H1 (cell line): ENCODE measurements at regions not wholly inside any gene's neighbourhood (a gene's known extent, or its start where the extent isn't known, plus 50 kb on each side); places are given as distances from the start of the nearest gene placed in this dataset.

Experiments
- CTCF ChIA-PET: fragments of 300-600 bp; sonication (Branson Sonifier 250); formaldehyde crosslinking; loops from one replicate; lab custom pipeline; 2021; ENCODE audit not compliant: partially characterized antibody; lab: Charles Lee
- POLR2A ChIA-PET: fragments of 300-600 bp; sonication (Branson Sonifier 250); formaldehyde crosslinking; loops from one replicate; lab custom pipeline; 2021; ENCODE audit warnings: inconsistent platforms; ENCODE audit not compliant: partially characterized antibody; lab: Charles Lee
- DNase-seq, 2 experiments: peaks; one replicate each; pipeline versions ENCODE4 v3.0.0 to v3.0.0-alpha.2; 2010 to 2022; ENCODE audit warnings: low spot score in 2 of 2, low read depth in 1 of 2, mixed read lengths in 1 of 2
- FAIRE-seq: peaks from 2 replicates; lab custom pipeline; 2011; peaks lifted over from hg19 to GRCh38; lab: Jason Lieb, UNC
- H2AFZ ChIP-seq: 2 replicates; pipeline ENCODE4 v1.8.1; 2012; ENCODE audit warnings: low read length, inconsistent platforms
- H2AK5ac ChIP-seq: 2 replicates; pipeline ENCODE4 v1.6.1; 2013; ENCODE audit warnings: low read depth, low read length
- H2BK120ac ChIP-seq: replicated peaks from 2 replicates; pipeline ENCODE3; 2013; ENCODE audit warnings: low read depth, low read length, inconsistent platforms
- H2BK12ac ChIP-seq: 2 replicates; pipeline ENCODE4 v1.6.1; 2013; ENCODE audit warnings: low read depth, low read length
- H2BK15ac ChIP-seq: 2 replicates; pipeline ENCODE4 v1.6.1; 2013; ENCODE audit warnings: low read length
- H2BK20ac ChIP-seq: 2 replicates; pipeline ENCODE4 v1.6.1; 2013; ENCODE audit warnings: low read length
- H2BK5ac ChIP-seq: 2 replicates; pipeline ENCODE4 v1.6.1; 2013; ENCODE audit warnings: low read depth, low read length
- H3K14ac ChIP-seq: 2 replicates; pipeline ENCODE4 v1.6.1; 2013; ENCODE audit warnings: inconsistent platforms; ENCODE audit not compliant: insufficient read length
- H3K18ac ChIP-seq: 2 replicates; pipeline ENCODE4 v1.6.1; 2013; ENCODE audit warnings: low read length; ENCODE audit errors: extremely low read depth
- H3K23ac ChIP-seq: 2 replicates; pipeline ENCODE4 v1.6.1; 2013; ENCODE audit warnings: inconsistent platforms; ENCODE audit not compliant: insufficient read length
- H3K23me2 ChIP-seq: 2 replicates; pipeline ENCODE4 v1.6.1; 2013; ENCODE audit warnings: low read depth, low read length
- H3K27ac ChIP-seq: 2 replicates; pipeline ENCODE4 v1.6.1; 2011; ENCODE audit warnings: low read depth, low read length, inconsistent platforms
- H3K27me3 ChIP-seq, 4 experiments: replicated peaks in 1 of 4; 1 replicate in 1 of 4; 2 replicates in 3 of 4; pipeline versions ENCODE4 v1.6.1 to v1.8.1; 2011 to 2013; ENCODE audit warnings: low read length in 3 of 4, mild to moderate bottlenecking in 3 of 4, inconsistent platforms in 2 of 4, mixed read lengths in 2 of 4, moderate library complexity in 1 of 4; ENCODE audit not compliant: control insufficient read depth in 3 of 4, insufficient read depth in 3 of 4; ENCODE audit errors: extremely low read depth in 1 of 4
- H3K36me3 ChIP-seq, 4 experiments: 2 replicates each; pipeline versions ENCODE4 v1.6.1 to v1.8.1; 2011 to 2013; ENCODE audit warnings: mild to moderate bottlenecking in 4 of 4, low read length in 3 of 4, moderate library complexity in 2 of 4, control low read depth in 1 of 4, inconsistent platforms in 1 of 4; ENCODE audit not compliant: insufficient read depth in 4 of 4, control insufficient read depth in 2 of 4
- H3K4ac ChIP-seq: replicated peaks from 2 replicates; pipeline ENCODE3; 2013; ENCODE audit warnings: low read length, low read depth, mixed read lengths, inconsistent platforms; ENCODE audit not compliant: insufficient read length
- H3K4me1 ChIP-seq, 4 experiments: replicated peaks in 1 of 4; 1 replicate in 1 of 4; 2 replicates in 3 of 4; pipeline versions ENCODE4 v1.6.1 to v1.8.1; 2011 to 2013; ENCODE audit warnings: low read length in 3 of 4, inconsistent platforms in 2 of 4, mixed read lengths in 1 of 4; ENCODE audit not compliant: insufficient read depth in 4 of 4, control insufficient read depth in 3 of 4
- H3K4me2 ChIP-seq, 2 experiments: 2 replicates each; pipeline versions ENCODE4 v1.6.1 to v1.8.1; 2011 to 2013; ENCODE audit warnings: low read depth in 2 of 2, low read length in 2 of 2, control low read depth in 1 of 2, inconsistent platforms in 1 of 2, mild to moderate bottlenecking in 1 of 2; ENCODE audit not compliant: insufficient read depth in 1 of 2
- H3K4me3 ChIP-seq, 4 experiments: fragments of 200-600, 300-600 bp in 1 of 4; sonication (generic), shearing (Covaris generic), sonication (Bioruptor Twin) in 1 of 4; 2 replicates each; pipeline versions ENCODE4 v1.5.1 to v1.8.1; 2011 to 2016; ENCODE audit warnings: low read length in 4 of 4, low read depth in 3 of 4, control low read depth in 2 of 4, inconsistent platforms in 2 of 4, mild to moderate bottlenecking in 2 of 4, mixed read lengths in 1 of 4, moderate library complexity in 1 of 4; ENCODE audit not compliant: insufficient read depth in 2 of 4; ENCODE audit errors: extremely low read depth in 1 of 4
- H3K56ac ChIP-seq: replicated peaks from 2 replicates; pipeline ENCODE3; 2013; ENCODE audit warnings: low read depth, mild to moderate bottlenecking, mixed read lengths, low read length, inconsistent platforms; ENCODE audit not compliant: insufficient read length
- H3K79me1 ChIP-seq: 2 replicates; pipeline ENCODE4 v1.6.1; 2013; ENCODE audit warnings: low read depth, low read length, control low read depth
- H3K79me2 ChIP-seq, 2 experiments: 2 replicates each; pipeline versions ENCODE4 v1.6.1 to v1.8.1; 2012 to 2013; ENCODE audit warnings: low read length in 2 of 2, mild to moderate bottlenecking in 2 of 2, inconsistent platforms in 1 of 2; ENCODE audit not compliant: insufficient read depth in 2 of 2, control insufficient read depth in 1 of 2
- H3K9ac ChIP-seq, 4 experiments: replicated peaks in 1 of 4; 1 replicate in 1 of 4; 2 replicates in 3 of 4; pipeline versions ENCODE4 v1.6.1 to v1.8.1; 2011 to 2013; ENCODE audit warnings: low read depth in 3 of 4, low read length in 3 of 4, control low read depth in 2 of 4, mild to moderate bottlenecking in 2 of 4, moderate library complexity in 2 of 4, inconsistent platforms in 1 of 4; ENCODE audit errors: extremely low read depth in 1 of 4
- H3K9me3 ChIP-seq, 2 experiments: 2 replicates each; pipeline versions ENCODE4 v1.6.1 to v1.8.1; 2012 to 2013; ENCODE audit warnings: mild to moderate bottlenecking in 2 of 2, moderate library complexity in 2 of 2, control low read depth in 1 of 2, inconsistent platforms in 1 of 2, low read depth in 1 of 2, low read length in 1 of 2, mixed read lengths in 1 of 2; ENCODE audit not compliant: insufficient read depth in 2 of 2
- H4K20me1 ChIP-seq, 2 experiments: replicated peaks in 1 of 2; 2 replicates each; pipeline versions ENCODE3 to v1.8.1; 2011 to 2013; ENCODE audit warnings: inconsistent platforms in 2 of 2, low read length in 2 of 2, mild to moderate bottlenecking in 1 of 2; ENCODE audit not compliant: insufficient read depth in 2 of 2, control insufficient read depth in 1 of 2
- H4K5ac ChIP-seq: 2 replicates; pipeline ENCODE4 v1.6.1; 2013; ENCODE audit warnings: low read length, low read depth, mixed read lengths, inconsistent platforms; ENCODE audit not compliant: insufficient read length
- H4K8ac ChIP-seq: 2 replicates; pipeline ENCODE4 v1.8.0; 2013; ENCODE audit warnings: mild to moderate bottlenecking, moderate library complexity, low read length, inconsistent platforms; ENCODE audit not compliant: insufficient read depth; ENCODE audit errors: extremely low read depth
- H4K91ac ChIP-seq: replicated peaks from 2 replicates; pipeline ENCODE3; 2013; ENCODE audit warnings: low read length, mixed read lengths, inconsistent platforms; ENCODE audit not compliant: insufficient read length
- ASH2L ChIP-seq: fragments of 200-600, 300-600 bp; sonication (generic); IDR thresholded peaks from one replicate; pipeline ENCODE4 v1.7.1; 2017; ENCODE audit warnings: low read length
- JUND ChIP-seq: IDR thresholded peaks from 2 replicates; pipeline ENCODE4 v1.6.1; 2011; ENCODE audit warnings: mild to moderate bottlenecking, improper control_type of control experiment, low read length
- POU5F1 ChIP-seq: IDR thresholded peaks from 2 replicates; pipeline ENCODE4 v1.6.1; 2011; ENCODE audit warnings: low read depth, mild to moderate bottlenecking, low read length, moderate library complexity
- SP1 ChIP-seq: IDR thresholded peaks from 2 replicates; pipeline ENCODE4 v1.6.1; 2011; ENCODE audit warnings: low read depth, low read length
- SRF ChIP-seq: IDR thresholded peaks from 2 replicates; pipeline ENCODE4 v1.6.1; 2011; ENCODE audit warnings: mild to moderate bottlenecking, low read depth, low read length, moderate library complexity
- WGBS, 2 experiments: shearing (Covaris generic) in 1 of 2; methylation state at CpG; one replicate each; pipeline versions ENCODE4 v1.1.6 to v1.1.7; 2013 to 2015; ENCODE audit warnings: low lambda C conversion rate in 2 of 2, mixed read lengths in 2 of 2, inconsistent platforms in 1 of 2, low coverage in 1 of 2, missing lambda C conversion rate in 1 of 2; ENCODE audit not compliant: insufficient replicate concordance in 2 of 2, insufficient coverage in 1 of 2, insufficient read length in 1 of 2; ENCODE audit errors: extremely low coverage in 1 of 2, missing lambda C conversion rate in 1 of 2; 5-methylcytosine and 5-hydroxymethylcytosine counted together

DNA sequence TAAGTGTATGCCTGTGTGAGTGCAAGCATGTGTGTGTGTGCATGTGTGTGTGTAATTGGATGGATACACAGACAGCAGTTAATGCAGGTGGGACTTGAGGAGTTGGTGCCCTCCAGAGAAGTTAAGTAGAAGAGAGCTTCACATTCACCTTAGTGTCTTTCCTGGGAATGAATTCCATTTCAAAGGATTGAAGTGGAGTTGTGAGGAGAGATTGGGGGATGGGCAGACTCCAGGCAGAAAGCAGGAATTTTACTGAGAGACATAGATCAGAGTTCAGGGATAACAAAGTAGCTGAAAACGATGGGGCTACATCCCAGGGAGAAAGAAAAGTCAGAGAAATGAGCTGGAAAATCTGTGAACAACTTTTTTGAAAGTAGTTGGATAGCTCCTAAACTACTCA lies 464.4 kb downstream of the TCERG1L start:
- Histone ChIP-seq H4K5ac (no peak overlapping the region), H4K20me1 (no peaks in the 10 kb centered on the region), H4K8ac (no peak overlapping the region), H3K56ac (no peak overlapping the region), H3K79me2 (no peaks in the 10 kb centered on the region), H2BK15ac (no peak overlapping the region), H3K9ac (no peak overlapping the region), H2BK20ac (0 out of 2 replicates have a peak overlapping the region, but pooled peaks have one; percentile 51), H3K4me2 (peak overlapping the region; percentile 38 to 60; a peak in 2 of 4 replicates), H2BK5ac (no peak overlapping the region), H3K4me3 (no peak overlapping the region), H3K79me1 (no peaks in the 10 kb centered on the region), H3K18ac (no peak overlapping the region), H4K91ac (no peak overlapping the region), H2BK120ac (no peak overlapping the region), H2AFZ (peak overlapping the region; percentile 26; the same call in 1 of the 2 replicates), H2BK12ac (no peak overlapping the region), H3K9me3 (no peaks in the 10 kb centered on the region), H3K27me3 (no peaks in the 10 kb centered on the region), H3K23ac (no peak overlapping the region), H3K23me2 (no peaks in the 10 kb centered on the region), H3K4ac (peak overlapping the region; percentile 91), H3K27ac (no peak overlapping the region), H3K4me1 (peaks cover 0 to 7% (median 1%) of the 10 kb centered on the region in 4 experiments; a peak in 3 of 7 replicates), H3K36me3 (no peaks in the 10 kb centered on the region), H3K14ac (no peak overlapping the region), H2AK5ac (no peak overlapping the region)
- ChIA-PET POLR2A (no interaction called here), CTCF (interaction anchor here (0.9 to 1.5 kb wide), 4 partner anchors 13 to 67 kb away, joined by 3 to 7 read pairs (median 4); no protein-coding TSS in a partner anchor)
- DNase-seq, result peak in 1 of 2 experiments; percentile 37
- 74% methylated on average over 1 of the region's 1 CpG; no CpG with 5 or more reads in 1 of the 2 experiments for WGBS, 2 experiments
- TF ChIP-seq ASH2L (peak; percentile 34), SP1 (peak; percentile 27; the same call in 1 of the 2 replicates), JUND (no peak), POU5F1 (no peak), SRF (no peak)
- FAIRE-seq, result peak; percentile 24
